ENCODE measurements at regions not wholly inside any gene's neighbourhood (a gene's known extent, or its start where the extent isn't known, plus 50 kb on each side); places are given as distances from the start of the nearest gene placed in this dataset.

DNA sequence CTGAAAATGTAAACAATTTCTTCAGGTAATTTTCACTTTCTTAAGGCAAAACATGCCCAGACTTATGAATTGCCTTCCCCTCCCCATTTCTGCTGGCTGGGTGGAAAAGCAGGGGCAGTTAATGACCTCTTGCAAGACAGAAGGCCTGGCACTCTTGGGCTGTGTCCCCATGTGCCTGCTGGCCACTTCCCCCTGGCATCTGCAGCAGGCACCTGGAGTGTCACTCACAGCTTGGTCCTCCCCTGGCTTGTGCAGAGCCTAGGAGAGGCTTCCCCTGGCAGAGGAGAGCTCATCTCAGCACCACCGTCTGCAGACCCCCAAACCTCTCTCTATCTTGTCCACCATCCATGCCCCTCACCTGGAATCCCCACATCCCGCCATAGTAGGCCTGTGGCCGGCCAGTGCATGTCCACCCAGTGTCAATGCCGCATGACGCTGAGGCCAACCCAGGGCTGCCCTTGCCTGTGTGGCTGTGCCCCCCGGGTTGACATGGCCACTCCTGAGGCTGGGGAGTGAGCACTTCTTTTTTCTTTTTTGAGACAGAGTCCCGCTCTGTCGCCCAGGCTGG lies 83.5 kb upstream of the SLC22A23 start (continued):
- TF ChIP-seq ZNF281 (CRISPR knock-in tag; IDR thresholded peaks at IDR 0.05), result no peak

GRCh38 chr6:3538536-3538935 lies 81.7 kb upstream of the SLC22A23 start:
- Mint-ChIP-seq H3K27ac (no peak overlapping the region), H3K36me3 (no peaks in the 10 kb centered on the region), H3K9me3 (no peaks in the 10 kb centered on the region), H3K4me3 (no peak overlapping the region), H3K27me3 (ENCODE audit: low read depth) (peaks cover 10% of the 10 kb centered on the region), H3K4me1 (no peaks in the 10 kb centered on the region)
- ChIA-PET CTCF (no interaction called here), POLR2A (no interaction called here)
- TF ChIP-seq ZNF425 (CRISPR knock-in tag; conservative IDR thresholded peaks at IDR 0.05), result no peak
- no peak for DNase-seq (ENCODE audit: low spot score)
- ATAC-seq, result no peak

GRCh38 chr6:3536901-3537300 lies 80.1 kb upstream of the SLC22A23 start:
- ChIA-PET CTCF (no interaction called here), POLR2A (no interaction called here)
- H3K27ac Mint-ChIP-seq, result no peak overlapping the region

GRCh38 chr6:3535776-3536435 lies 79.1 kb upstream of the SLC22A23 start:
- POLR2A ChIA-PET, result no interaction called here
- H3K9me3 Mint-ChIP-seq, result peaks cover 4% of the 10 kb centered on the region; the same call in 1 of the 2 replicates
- ATAC-seq (no peak), DNase-seq (ENCODE audit: low spot score) (no peak)
- no peaks in the 10 kb centered on the region for H3K36me3 Mint-ChIP-seq
- no peak overlapping the region for H3K4me3 Mint-ChIP-seq
- H3K27ac Mint-ChIP-seq, result no peak overlapping the region
- peaks cover 12% of the 10 kb centered on the region for H3K27me3 Mint-ChIP-seq (ENCODE audit: low read depth)
- no peaks in the 10 kb centered on the region for H3K4me1 Mint-ChIP-seq
- CTCF ChIA-PET, result interaction anchor here (1.1 kb wide), 1 partner anchor 27 kb away, joined by 4 read pairs; no protein-coding TSS in a partner anchor
- TF ChIP-seq IRF2 (CRISPR knock-in tag; IDR thresholded peaks at IDR 0.05; ENCODE audit: borderline replicate concordance, low read depth) (no peak), AFF4 (CRISPR knock-in tag; IDR thresholded peaks at IDR 0.05; ENCODE audit: borderline replicate concordance) (no peak), TEAD1 (CRISPR knock-in tag; IDR thresholded peaks at IDR 0.05) (no peak), NFYB (CRISPR knock-in tag; conservative IDR thresholded peaks at IDR 0.05; ENCODE audit: low read depth) (no peak), NR1H2 (CRISPR knock-in tag; IDR thresholded peaks at IDR 0.05) (no peak), TEAD4 (CRISPR knock-in tag; IDR thresholded peaks at IDR 0.05) (no peak), FOXP1 (CRISPR knock-in tag; IDR thresholded peaks at IDR 0.05; ENCODE audit: borderline replicate concordance) (no peak)
- TF ChIP-seq, protein P1, sequence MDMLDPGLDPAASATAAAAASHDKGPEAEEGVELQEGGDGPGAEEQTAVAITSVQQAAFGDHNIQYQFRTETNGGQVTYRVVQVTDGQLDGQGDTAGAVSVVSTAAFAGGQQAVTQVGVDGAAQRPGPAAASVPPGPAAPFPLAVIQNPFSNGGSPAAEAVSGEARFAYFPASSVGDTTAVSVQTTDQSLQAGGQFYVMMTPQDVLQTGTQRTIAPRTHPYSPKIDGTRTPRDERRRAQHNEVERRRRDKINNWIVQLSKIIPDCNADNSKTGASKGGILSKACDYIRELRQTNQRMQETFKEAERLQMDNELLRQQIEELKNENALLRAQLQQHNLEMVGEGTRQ (CRISPR knock-in tag; IDR thresholded peaks at IDR 0.05), result no peak
- TF ChIP-seq, protein P2, sequence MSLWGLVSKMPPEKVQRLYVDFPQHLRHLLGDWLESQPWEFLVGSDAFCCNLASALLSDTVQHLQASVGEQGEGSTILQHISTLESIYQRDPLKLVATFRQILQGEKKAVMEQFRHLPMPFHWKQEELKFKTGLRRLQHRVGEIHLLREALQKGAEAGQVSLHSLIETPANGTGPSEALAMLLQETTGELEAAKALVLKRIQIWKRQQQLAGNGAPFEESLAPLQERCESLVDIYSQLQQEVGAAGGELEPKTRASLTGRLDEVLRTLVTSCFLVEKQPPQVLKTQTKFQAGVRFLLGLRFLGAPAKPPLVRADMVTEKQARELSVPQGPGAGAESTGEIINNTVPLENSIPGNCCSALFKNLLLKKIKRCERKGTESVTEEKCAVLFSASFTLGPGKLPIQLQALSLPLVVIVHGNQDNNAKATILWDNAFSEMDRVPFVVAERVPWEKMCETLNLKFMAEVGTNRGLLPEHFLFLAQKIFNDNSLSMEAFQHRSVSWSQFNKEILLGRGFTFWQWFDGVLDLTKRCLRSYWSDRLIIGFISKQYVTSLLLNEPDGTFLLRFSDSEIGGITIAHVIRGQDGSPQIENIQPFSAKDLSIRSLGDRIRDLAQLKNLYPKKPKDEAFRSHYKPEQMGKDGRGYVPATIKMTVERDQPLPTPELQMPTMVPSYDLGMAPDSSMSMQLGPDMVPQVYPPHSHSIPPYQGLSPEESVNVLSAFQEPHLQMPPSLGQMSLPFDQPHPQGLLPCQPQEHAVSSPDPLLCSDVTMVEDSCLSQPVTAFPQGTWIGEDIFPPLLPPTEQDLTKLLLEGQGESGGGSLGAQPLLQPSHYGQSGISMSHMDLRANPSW (CRISPR knock-in tag; conservative IDR thresholded peaks at IDR 0.05; ENCODE audit: low read depth), result no peak

More at GRCh38 chr6:3536901-3537300, 80.1 kb upstream of the SLC22A23 start:
- Mint-ChIP-seq H3K36me3 (no peaks in the 10 kb centered on the region), H3K27me3 (ENCODE audit: low read depth) (peaks cover 12% of the 10 kb centered on the region), H3K4me3 (no peak overlapping the region), H3K4me1 (no peaks in the 10 kb centered on the region), H3K9me3 (peaks cover 4% of the 10 kb centered on the region; the same call in 1 of the 2 replicates)
- TF ChIP-seq ESRRA (CRISPR knock-in tag; IDR thresholded peaks at IDR 0.05; ENCODE audit: borderline replicate concordance), result no peak
- no peak for TF ChIP-seq ERG (CRISPR knock-in tag; IDR thresholded peaks at IDR 0.05)
- no peak for TF ChIP-seq ZNF121 (CRISPR knock-in tag; IDR thresholded peaks at IDR 0.05)
- TF ChIP-seq TEAD1 (CRISPR knock-in tag; IDR thresholded peaks at IDR 0.05), result no peak
- DNase-seq (ENCODE audit: low spot score) (no peak), ATAC-seq (no peak)

All from WTC11 (cell line).